HEK293 (cell line): ENCODE measurements at regions not wholly inside any gene's neighbourhood (a gene's known extent, or its start where the extent isn't known, plus 50 kb on each side); places are given as distances from the start of the nearest gene placed in this dataset.

ENCODE experiments used
- GLIS2 ChIP-seq: fragments of 450-650 bp; formaldehyde crosslinking; IDR thresholded peaks from 2 replicates; pipeline ENCODE4 v1.5.1; 2016; ENCODE audit warnings: missing biosample characterization, missing genetic modification characterization
- KLF8 ChIP-seq: fragments of 450-650 bp; formaldehyde crosslinking; IDR thresholded peaks from 2 replicates; pipeline ENCODE4 v1.5.1; 2016; ENCODE audit warnings: missing biosample characterization, missing genetic modification characterization
- PRDM10 ChIP-seq: fragments of 450-650 bp; formaldehyde crosslinking; IDR thresholded peaks from 2 replicates; pipeline ENCODE4 v1.5.1; 2016; ENCODE audit warnings: missing biosample characterization, missing genetic modification characterization
- YY1 ChIP-seq: fragments of 450-650 bp; formaldehyde crosslinking; IDR thresholded peaks from 2 replicates; pipeline ENCODE4 v1.5.1; 2018; ENCODE audit warnings: missing biosample characterization, missing genetic modification characterization
- ZBTB7A ChIP-seq: fragments of 450-650 bp; formaldehyde crosslinking; IDR thresholded peaks from 2 replicates; pipeline ENCODE4 v1.5.1; 2016; ENCODE audit warnings: low read depth, missing biosample characterization, missing genetic modification characterization
- ZNF529 ChIP-seq: fragments of 450-650 bp; formaldehyde crosslinking; IDR thresholded peaks from 2 replicates; pipeline ENCODE4 v1.5.1; 2017; ENCODE audit warnings: missing genetic modification characterization, missing biosample characterization; ENCODE audit not compliant: insufficient replicate concordance
- ZNF768 ChIP-seq: fragments of 450-650 bp; formaldehyde crosslinking; IDR thresholded peaks from 2 replicates; pipeline ENCODE4 v1.5.1; 2018; ENCODE audit warnings: missing biosample characterization, mild to moderate bottlenecking, missing genetic modification characterization
- TF ChIP-seq, protein P1 (sequence below): fragments of 450-650 bp; formaldehyde crosslinking; IDR thresholded peaks from 2 replicates; pipeline ENCODE4 v1.5.1; 2016; ENCODE audit warnings: missing biosample characterization, missing genetic modification characterization

DNA sequence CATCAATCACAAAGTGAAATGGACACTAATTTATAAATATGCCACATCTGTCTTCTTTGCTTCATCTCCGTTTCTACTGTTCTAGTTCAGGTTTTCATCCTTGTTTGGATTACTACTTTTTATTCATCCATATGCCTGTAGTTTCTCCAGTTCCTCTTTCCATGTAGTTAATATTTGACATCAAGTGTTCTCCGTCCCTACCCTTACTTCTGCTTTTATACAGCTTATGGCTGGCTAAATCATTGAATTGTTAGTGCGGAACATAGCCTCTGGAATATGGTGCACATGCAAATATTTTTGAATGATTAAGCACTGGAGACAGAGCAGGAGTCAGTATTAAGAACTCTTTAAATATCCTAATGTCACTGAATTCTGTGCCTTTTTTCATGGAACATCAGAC, 230.0 kb upstream of the PPP1R3A start:
- TF ChIP-seq, protein P1, sequence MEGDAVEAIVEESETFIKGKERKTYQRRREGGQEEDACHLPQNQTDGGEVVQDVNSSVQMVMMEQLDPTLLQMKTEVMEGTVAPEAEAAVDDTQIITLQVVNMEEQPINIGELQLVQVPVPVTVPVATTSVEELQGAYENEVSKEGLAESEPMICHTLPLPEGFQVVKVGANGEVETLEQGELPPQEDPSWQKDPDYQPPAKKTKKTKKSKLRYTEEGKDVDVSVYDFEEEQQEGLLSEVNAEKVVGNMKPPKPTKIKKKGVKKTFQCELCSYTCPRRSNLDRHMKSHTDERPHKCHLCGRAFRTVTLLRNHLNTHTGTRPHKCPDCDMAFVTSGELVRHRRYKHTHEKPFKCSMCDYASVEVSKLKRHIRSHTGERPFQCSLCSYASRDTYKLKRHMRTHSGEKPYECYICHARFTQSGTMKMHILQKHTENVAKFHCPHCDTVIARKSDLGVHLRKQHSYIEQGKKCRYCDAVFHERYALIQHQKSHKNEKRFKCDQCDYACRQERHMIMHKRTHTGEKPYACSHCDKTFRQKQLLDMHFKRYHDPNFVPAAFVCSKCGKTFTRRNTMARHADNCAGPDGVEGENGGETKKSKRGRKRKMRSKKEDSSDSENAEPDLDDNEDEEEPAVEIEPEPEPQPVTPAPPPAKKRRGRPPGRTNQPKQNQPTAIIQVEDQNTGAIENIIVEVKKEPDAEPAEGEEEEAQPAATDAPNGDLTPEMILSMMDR (tag by site-specific recombination) = no peak
- TF ChIP-seq GLIS2 (tag by site-specific recombination) = no peak
- TF ChIP-seq YY1 = no peak
- TF ChIP-seq ZNF768 (tag by site-specific recombination) = no peak
- TF ChIP-seq PRDM10 (tag by site-specific recombination) = no peak
- no peak for TF ChIP-seq ZBTB7A (tag by site-specific recombination)
- TF ChIP-seq ZNF529 (tag by site-specific recombination) = no peak
- TF ChIP-seq KLF8 = no peak
